Endothelial cell of umbilical vein (primary cell): ENCODE measurements at regions not wholly inside any gene's neighbourhood (a gene's known extent, or its start where the extent isn't known, plus 50 kb on each side); places are given as distances from the start of the nearest gene placed in this dataset.
"Not testable (repeated sequence)": the region's sequence is repeated elsewhere in the genome, so short reads cannot be mapped to it uniquely, and the experiment has no call there.

ENCODE experiments used
- BruUV-seq: library from RNA; stranded (reverse); fragments of 400-500 nt; replicated peaks from 2 replicates; lab custom pipeline; 2021; lab: Mats Ljungman, UMichigan
- CTCF ChIA-PET: fragments of 300-600, 350-600 bp; sonication (Branson Sonifier 250); formaldehyde crosslinking; loops from one replicate; lab custom pipeline; 2021; ENCODE audit warnings: antibody characterized with exemption, inconsistent platforms; lab: Charles Lee
- POLR2A ChIA-PET: fragments of 300-600, 350-600 bp; sonication (Branson Sonifier 250); formaldehyde crosslinking; loops from one replicate; lab custom pipeline; 2021; ENCODE audit warnings: antibody characterized with exemption, inconsistent platforms; lab: Charles Lee
- DNase-seq: peaks from one replicate; pipeline ENCODE4 v3.0.0-alpha.2; 2011; ENCODE audit warnings: low read depth, low spot score
- FAIRE-seq: peaks from 2 replicates; lab custom pipeline; 2011; peaks lifted over from hg19 to GRCh38; lab: Jason Lieb, UNC
- H2AFZ ChIP-seq: 2 replicates; pipeline ENCODE4 v1.6.0; 2012; ENCODE audit warnings: low read depth, low read length, control low read depth, inconsistent platforms
- H3K27ac ChIP-seq: 2 replicates; pipeline ENCODE4 v1.5.1; 2011; ENCODE audit warnings: low read depth, mild to moderate bottlenecking, control low read depth, low read length, moderate library complexity; ENCODE audit not compliant: insufficient read depth
- H3K27me3 ChIP-seq, 2 experiments: 2 replicates each; pipeline versions ENCODE4 v1.6.0 to v1.6.1; 2011; ENCODE audit warnings: low read length in 2 of 2, mixed read lengths in 1 of 2; ENCODE audit not compliant: control insufficient read depth in 2 of 2, insufficient read depth in 2 of 2
- H3K36me3 ChIP-seq, 2 experiments: 2 replicates in 1 of 2; 3 replicates in 1 of 2; pipeline ENCODE4 v1.5.1; 2011; ENCODE audit warnings: low read length in 2 of 2, mild to moderate bottlenecking in 1 of 2, moderate library complexity in 1 of 2; ENCODE audit not compliant: control insufficient read depth in 2 of 2, insufficient read depth in 2 of 2; ENCODE audit errors: extremely low read depth in 1 of 2
- H3K4me1 ChIP-seq: 3 replicates; pipeline ENCODE4 v1.5.1; 2011; ENCODE audit warnings: mild to moderate bottlenecking, low read length; ENCODE audit not compliant: control insufficient read depth, insufficient read depth; ENCODE audit errors: extremely low read depth
- H3K4me2 ChIP-seq: 2 replicates; pipeline ENCODE4 v1.6.1; 2011; ENCODE audit warnings: low read length, control low read depth, mixed read lengths; ENCODE audit not compliant: insufficient read depth
- H3K4me3 ChIP-seq, 3 experiments: fragments of 200-600 bp in 1 of 3; sonication (generic), shearing (Covaris generic) in 1 of 3; replicated peaks in 1 of 3; 2 replicates each; pipeline ENCODE4 v1.5.1; 2011 to 2016; ENCODE audit warnings: control low read depth in 3 of 3, low read length in 3 of 3, mild to moderate bottlenecking in 2 of 3, inconsistent platforms in 1 of 3, low read depth in 1 of 3, moderate library complexity in 1 of 3; ENCODE audit not compliant: insufficient read depth in 1 of 3
- H3K79me2 ChIP-seq: 2 replicates; pipeline ENCODE4 v1.6.0; 2012; ENCODE audit warnings: low read length, inconsistent platforms; ENCODE audit not compliant: control insufficient read depth, insufficient read depth
- H3K9ac ChIP-seq: replicated peaks from 2 replicates; pipeline ENCODE3; 2011; ENCODE audit warnings: low read length, control low read depth; ENCODE audit not compliant: insufficient read depth; ENCODE audit errors: extremely low read depth
- H3K9me1 ChIP-seq: replicated peaks from 3 replicates; pipeline ENCODE4 v1.6.0; 2011; ENCODE audit warnings: mild to moderate bottlenecking, low read length; ENCODE audit not compliant: control insufficient read depth, insufficient read depth; ENCODE audit errors: extremely low read depth
- H3K9me3 ChIP-seq: replicated peaks from 2 replicates; pipeline ENCODE4 v1.5.1; 2012; ENCODE audit warnings: low read length, inconsistent platforms; ENCODE audit not compliant: control insufficient read depth, insufficient read depth
- H4K20me1 ChIP-seq: replicated peaks from 2 replicates; pipeline ENCODE3; 2011; ENCODE audit warnings: mild to moderate bottlenecking, low read length; ENCODE audit not compliant: control insufficient read depth, insufficient read depth; ENCODE audit errors: extremely low read depth
- CTCF ChIP-seq, 2 donors: IDR thresholded peaks; 1 replicate in 1 of 2; 2 replicates in 1 of 2; pipeline ENCODE4 v1.5.1; 2011; ENCODE audit warnings: low read length in 2 of 2, mild to moderate bottlenecking in 2 of 2, moderate library complexity in 2 of 2, control low read depth in 1 of 2, inconsistent platforms in 1 of 2, low read depth in 1 of 2; ENCODE audit not compliant: insufficient read depth in 1 of 2; ENCODE audit errors: extremely low read depth in 1 of 2
- EZH2 ChIP-seq: IDR thresholded peaks from 2 replicates; pipeline ENCODE4 v1.6.1; 2012; ENCODE audit warnings: borderline replicate concordance, low read depth, mild to moderate bottlenecking, moderate library complexity, low read length, inconsistent platforms; ENCODE audit not compliant: severe bottlenecking
- FOS ChIP-seq: IDR thresholded peaks from 2 replicates; pipeline ENCODE4 v1.6.1; 2011; ENCODE audit warnings: mild to moderate bottlenecking, low read length, moderate library complexity, borderline replicate concordance; ENCODE audit not compliant: insufficient read depth
- GATA2 ChIP-seq: IDR thresholded peaks from 2 replicates; pipeline ENCODE4 v1.7.0; 2011; ENCODE audit warnings: low read depth, mild to moderate bottlenecking, moderate library complexity, mixed read lengths, low read length; ENCODE audit not compliant: insufficient read length, insufficient read depth
- JUN ChIP-seq: IDR thresholded peaks from 2 replicates; pipeline ENCODE4 v1.6.1; 2011; ENCODE audit warnings: borderline replicate concordance, low read depth; ENCODE audit not compliant: insufficient read length, insufficient read depth
- MAX ChIP-seq: IDR thresholded peaks from 2 replicates; pipeline ENCODE4 v1.6.1; 2011; ENCODE audit not compliant: insufficient read depth, insufficient read length
- MYC ChIP-seq: IDR thresholded peaks from one replicate; pipeline ENCODE4 v1.6.1; 2011; ENCODE audit warnings: mild to moderate bottlenecking, low read depth, low read length
- POLR2A ChIP-seq: IDR thresholded peaks from 2 replicates; pipeline ENCODE4 v1.6.1; 2012; ENCODE audit warnings: low read depth, mild to moderate bottlenecking, control low read depth, low read length
- POLR2AphosphoS5 ChIP-seq: IDR thresholded peaks from 2 replicates; pipeline ENCODE4 v1.6.1; 2012; ENCODE audit warnings: low read depth, mild to moderate bottlenecking, control low read depth, low read length, moderate library complexity; ENCODE audit not compliant: insufficient read depth
- dilution Hi-C: fragments of 300-500 bp; cut with MboI; formaldehyde crosslinking; loops from one replicate; pipeline ENCODE4 v1.15.0; 2019; ENCODE audit warnings: low sequenced_read_pairs; ENCODE audit not compliant: extremely low pct_ligation_motif_present
- intact Hi-C: fragments of 100-400 bp; cut with micrococcal nuclease; formaldehyde crosslinking; loops from one replicate; pipeline ENCODE4 v1.10.0; 2022

- H3K4me1 ChIP-seq: no peaks in the 10 kb centered on the region
- H3K9ac ChIP-seq: no peak overlapping the region
- H2AFZ ChIP-seq: no peak overlapping the region
- no peak overlapping the region for H3K4me3 ChIP-seq
- TF ChIP-seq POLR2A (no peak), GATA2 (no peak), MAX (no peak), POLR2AphosphoS5 (no peak), JUN (no peak), MYC (no peak), EZH2 (no peak), CTCF (IDR thresholded peaks at IDR 0.05; ENCODE audit: extremely low read depth in 1 of 2, insufficient read depth in 1 of 2, low read depth in 1 of 2, low read length in 2 of 2) (no peak), FOS (no peak)
- FAIRE-seq (no peak), DNase-seq (no peak)
- no peaks in the 10 kb centered on the region for H3K9me1 ChIP-seq
- H3K27ac ChIP-seq: no peak overlapping the region
- H3K4me2 ChIP-seq: no peak overlapping the region
- no peaks in the 10 kb centered on the region for H3K79me2 ChIP-seq
- ChIA-PET CTCF (interaction anchor here (3.2 kb wide), 1 partner anchor 9 kb away, joined by 9 read pairs; no protein-coding TSS in a partner anchor), POLR2A (no interaction called here)
- BruUV-seq: no TSS peak
- no peaks in the 10 kb centered on the region for H3K9me3 ChIP-seq
- H3K36me3 ChIP-seq: no peaks in the 10 kb centered on the region
- no peaks in the 10 kb centered on the region for H4K20me1 ChIP-seq
- H3K27me3 ChIP-seq: no peaks in the 10 kb centered on the region
- intact Hi-C loops (no loop called here), dilution Hi-C loops (no loop called here)
These were observed 249.9 kb downstream of the SHOX2 start for GRCh38 chr3:157856078-157856939.

GRCh38 chr3:157845839-157846238, 260.4 kb downstream of the SHOX2 start:
- H3K79me2 ChIP-seq, H4K20me1 ChIP-seq, H2AFZ ChIP-seq, CTCF ChIA-PET, H3K4me1 ChIP-seq, H3K4me3 ChIP-seq, H3K4me2 ChIP-seq, H3K27me3 ChIP-seq, BruUV-seq, H3K27ac ChIP-seq, H3K36me3 ChIP-seq, H3K9ac ChIP-seq, DNase-seq, FAIRE-seq, H3K9me3 ChIP-seq, POLR2A ChIA-PET, dilution Hi-C loops, H3K9me1 ChIP-seq, intact Hi-C loops: not testable (repeated sequence)
